ENCODE measurements at regions not wholly inside any gene's neighbourhood (a gene's known extent, or its start where the extent isn't known, plus 50 kb on each side); places are given as distances from the start of the nearest gene placed in this dataset.

DNA sequence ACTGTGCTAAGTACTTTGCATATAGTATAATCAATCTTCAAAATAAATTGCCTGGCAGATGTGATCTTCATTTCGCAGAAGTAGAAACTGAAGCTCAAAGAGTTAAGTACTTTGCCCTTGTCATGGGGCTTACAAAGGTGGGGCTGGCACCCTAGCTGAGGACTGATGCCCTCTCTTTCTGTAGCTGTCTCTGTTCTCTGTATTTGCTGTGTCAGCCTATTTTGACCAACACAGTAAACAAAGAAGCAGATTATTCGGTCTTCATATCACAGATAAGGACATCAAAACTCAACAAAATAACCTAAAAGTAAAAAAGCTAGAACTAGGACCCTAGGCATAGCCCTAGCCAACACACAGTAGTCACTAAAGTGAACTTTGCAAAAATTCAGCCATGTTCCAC, 570.5 kb upstream of the TENM3 start:
- BruUV-seq (replicated peaks): no TSS peak
- Histone ChIP-seq H3K4me1 (no peaks in the 10 kb centered on the region), H3K4me3 (ENCODE audit: low read depth, low read length) (no peak overlapping the region), H3K9me3 (no peaks in the 10 kb centered on the region; the same call in 1 of the 2 replicates), H3K27me3 (replicated peaks; ENCODE audit: control insufficient read depth, insufficient read depth, low read length) (no peaks in the 10 kb centered on the region; the same call in 1 of the 2 replicates), H3K36me3 (ENCODE audit: control insufficient read depth, insufficient read depth, low read length) (no peaks in the 10 kb centered on the region)
- no peak for DNase-seq
- intact Hi-C loops (cut with micrococcal nuclease; ENCODE audit: unreplicated experiment): no loop called here
- Mint-ChIP-seq H3K36me3 (ENCODE audit: insufficient read depth, unreplicated experiment) (no peaks in the 10 kb centered on the region), H3K27me3 (ENCODE audit: insufficient read depth, unreplicated experiment) (peaks cover 14% of the 10 kb centered on the region), H3K27ac (ENCODE audit: unreplicated experiment) (no peak overlapping the region), H3K4me1 (ENCODE audit: low read depth, unreplicated experiment) (no peaks in the 10 kb centered on the region), H3K4me3 (ENCODE audit: unreplicated experiment) (no peak overlapping the region), H3K9me3 (ENCODE audit: unreplicated experiment) (no peaks in the 10 kb centered on the region)
- CTCF ChIA-PET: interaction anchor here (0.7 kb wide), 1 partner anchor 12 kb away, joined by 3 read pairs; no protein-coding TSS in a partner anchor
- POLR2A ChIA-PET: no interaction called here
- TF ChIP-seq CTCF (IDR thresholded peaks at IDR 0.05; ENCODE audit: insufficient read depth in 1 of 2, low read depth in 1 of 2, low read length in 1 of 2, severe bottlenecking in 1 of 2, unreplicated experiment in 1 of 2): no peak

DNA sequence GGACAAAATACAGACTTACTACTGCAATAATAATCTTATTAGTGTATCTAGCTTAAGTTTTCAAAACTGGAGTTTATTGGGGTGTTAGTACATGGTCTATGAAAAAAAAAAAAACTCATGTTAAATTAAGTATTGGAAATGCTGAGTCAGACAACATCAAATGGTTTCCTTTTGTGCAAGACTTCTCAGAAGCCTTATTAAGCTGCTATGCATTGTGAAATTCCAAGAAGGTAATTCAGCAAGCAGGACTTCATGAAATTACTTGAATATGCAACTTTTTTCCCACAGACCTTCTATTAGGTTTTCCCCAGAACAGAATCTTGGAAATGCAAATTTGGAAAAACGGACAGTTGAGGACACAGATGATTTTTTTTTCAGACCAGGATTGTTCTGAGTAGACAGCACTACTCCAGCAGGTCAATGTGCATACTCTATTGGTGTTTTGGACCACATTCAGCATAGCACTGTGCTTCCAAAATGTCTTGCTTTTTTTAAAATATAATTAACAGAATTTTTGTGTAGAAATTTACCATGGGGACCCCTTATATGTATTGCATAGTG, 568.8 kb upstream of the TENM3 start:
- no peaks in the 10 kb centered on the region for H3K36me3 ChIP-seq (ENCODE audit: control insufficient read depth, insufficient read depth, low read length)
- peaks cover 20% of the 10 kb centered on the region for H3K27me3 Mint-ChIP-seq (ENCODE audit: insufficient read depth, unreplicated experiment)
- POLR2A ChIA-PET: no interaction called here
- DNase-seq: no peak
- no peaks in the 10 kb centered on the region for H3K9me3 ChIP-seq
- no peaks in the 10 kb centered on the region for H3K36me3 Mint-ChIP-seq (ENCODE audit: insufficient read depth, unreplicated experiment)
- no peaks in the 10 kb centered on the region for H3K4me1 ChIP-seq
- peaks cover 1% of the 10 kb centered on the region for H3K27me3 ChIP-seq (replicated peaks; ENCODE audit: control insufficient read depth, insufficient read depth, low read length)
- intact Hi-C loops (cut with micrococcal nuclease; ENCODE audit: unreplicated experiment): no loop called here
- H3K4me1 Mint-ChIP-seq (ENCODE audit: low read depth, unreplicated experiment): no peaks in the 10 kb centered on the region
- no TSS peak for BruUV-seq (replicated peaks)
- no peak overlapping the region for H3K27ac Mint-ChIP-seq (ENCODE audit: unreplicated experiment)
- no peak overlapping the region for H3K4me3 Mint-ChIP-seq (ENCODE audit: unreplicated experiment)
- H3K9me3 Mint-ChIP-seq (ENCODE audit: unreplicated experiment): no peaks in the 10 kb centered on the region
- CTCF ChIA-PET: no interaction called here
- TF ChIP-seq CTCF (IDR thresholded peaks at IDR 0.05; ENCODE audit: insufficient read depth in 1 of 2, low read depth in 1 of 2, low read length in 1 of 2, severe bottlenecking in 1 of 2, unreplicated experiment in 1 of 2): no peak
- no peak overlapping the region for H3K4me3 ChIP-seq (ENCODE audit: low read depth, low read length)

DNA sequence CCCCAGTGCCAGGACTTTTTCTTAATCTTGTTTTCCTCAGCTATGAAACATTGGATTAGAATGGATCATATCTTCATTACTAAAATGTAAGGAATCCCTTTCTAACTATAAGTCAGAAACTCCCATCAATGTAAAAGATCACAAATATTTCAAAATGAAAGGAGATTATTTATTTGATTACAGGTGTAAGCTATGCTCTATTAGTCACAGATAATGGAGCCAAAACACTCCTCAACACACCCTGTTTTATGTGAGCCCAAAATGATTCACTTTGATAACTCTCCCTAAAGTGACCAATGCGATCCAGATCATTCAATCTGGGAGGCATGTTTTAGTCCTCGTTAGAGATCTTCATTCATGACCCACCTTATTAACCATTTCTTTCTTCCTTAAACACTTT, 566.7 kb upstream of the TENM3 start:
- BruUV-seq (replicated peaks): no TSS peak
- no peak overlapping the region for H3K4me3 ChIP-seq (ENCODE audit: low read depth, low read length)
- POLR2A ChIA-PET: no interaction called here
- peaks cover 1% of the 10 kb centered on the region for H3K27me3 ChIP-seq (replicated peaks; ENCODE audit: control insufficient read depth, insufficient read depth, low read length)
- H3K9me3 Mint-ChIP-seq (ENCODE audit: unreplicated experiment): no peaks in the 10 kb centered on the region
- DNase-seq: no peak
- no peak for TF ChIP-seq CTCF (IDR thresholded peaks at IDR 0.05; ENCODE audit: insufficient read depth in 1 of 2, low read depth in 1 of 2, low read length in 1 of 2, severe bottlenecking in 1 of 2, unreplicated experiment in 1 of 2)
- no peaks in the 10 kb centered on the region for H3K36me3 Mint-ChIP-seq (ENCODE audit: insufficient read depth, unreplicated experiment)
- intact Hi-C loops (cut with micrococcal nuclease; ENCODE audit: unreplicated experiment): no loop called here
- H3K4me3 Mint-ChIP-seq (ENCODE audit: unreplicated experiment): no peak overlapping the region
- H3K27me3 Mint-ChIP-seq (ENCODE audit: insufficient read depth, unreplicated experiment): peaks cover 17% of the 10 kb centered on the region
- no peaks in the 10 kb centered on the region for H3K9me3 ChIP-seq
- CTCF ChIA-PET: no interaction called here
- no peaks in the 10 kb centered on the region for H3K36me3 ChIP-seq (ENCODE audit: control insufficient read depth, insufficient read depth, low read length)
- no peak overlapping the region for H3K27ac Mint-ChIP-seq (ENCODE audit: unreplicated experiment)
- H3K4me1 ChIP-seq: no peaks in the 10 kb centered on the region
- no peaks in the 10 kb centered on the region for H3K4me1 Mint-ChIP-seq (ENCODE audit: low read depth, unreplicated experiment)

Measured in Caco-2 (cell line).